ENCODE measurements at regions not wholly inside any gene's neighbourhood (a gene's known extent, or its start where the extent isn't known, plus 50 kb on each side); places are given as distances from the start of the nearest gene placed in this dataset.
"Not testable (repeated sequence)": the region's sequence is repeated elsewhere in the genome, so short reads cannot be mapped to it uniquely, and the experiment has no call there.

GRCh38 chr15:79775821-79776220, 121.0 kb downstream of the MTHFS start:
- no peak for DNase-seq

DNA sequence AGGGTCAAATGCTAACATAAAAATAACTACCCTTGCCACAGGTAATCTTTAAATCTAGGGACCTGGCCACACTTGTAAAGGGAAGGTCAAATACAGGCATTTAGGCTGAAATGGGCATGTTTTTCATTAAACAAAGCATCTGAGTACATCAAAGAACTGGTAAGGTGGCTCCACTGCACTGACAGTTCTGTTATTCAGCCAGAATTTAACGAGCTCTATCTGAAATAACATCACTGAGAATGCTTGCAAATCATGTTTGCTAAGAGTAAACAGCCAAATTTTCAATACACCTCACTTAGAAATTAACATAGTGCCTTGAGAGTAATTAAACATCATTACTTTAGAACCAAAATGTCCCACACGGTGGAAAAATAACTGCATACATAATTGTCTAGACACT, 118.9 kb downstream of the MTHFS start:
- DNase-seq, result no peak

DNA sequence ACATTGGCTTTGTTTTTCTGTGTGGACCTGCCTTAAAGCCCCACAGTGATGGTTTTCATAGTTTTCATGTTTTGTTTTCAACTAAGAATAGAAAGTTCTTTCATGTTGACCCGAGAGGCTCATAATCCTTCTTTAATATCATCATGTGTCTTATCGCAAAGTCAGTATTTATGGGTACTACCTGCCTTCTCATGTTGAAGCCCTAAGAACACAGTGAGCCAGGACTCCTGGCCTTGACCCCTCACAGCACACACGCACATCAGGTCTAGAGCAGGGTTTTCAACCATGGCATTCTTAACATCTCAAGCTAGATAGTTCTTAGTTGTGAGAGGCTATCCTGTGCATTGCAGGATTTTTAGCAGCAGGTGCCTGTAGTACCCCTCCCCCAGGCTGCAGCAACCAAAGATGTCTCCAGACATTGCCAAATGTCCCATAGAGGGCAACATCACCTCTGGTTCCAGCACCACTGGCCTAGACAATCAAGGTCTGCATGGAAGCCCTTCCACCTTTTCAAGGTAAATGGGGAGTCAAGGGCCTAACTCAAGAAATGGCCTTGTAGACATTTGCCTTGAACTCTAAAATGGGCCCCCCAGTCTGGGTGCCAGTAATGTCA, 118.3 kb downstream of the MTHFS start:
- no peak for DNase-seq

GRCh38 chr15:79779746-79780145, 117.1 kb downstream of the MTHFS start:
- DNase-seq, result peak; percentile 4

DNA sequence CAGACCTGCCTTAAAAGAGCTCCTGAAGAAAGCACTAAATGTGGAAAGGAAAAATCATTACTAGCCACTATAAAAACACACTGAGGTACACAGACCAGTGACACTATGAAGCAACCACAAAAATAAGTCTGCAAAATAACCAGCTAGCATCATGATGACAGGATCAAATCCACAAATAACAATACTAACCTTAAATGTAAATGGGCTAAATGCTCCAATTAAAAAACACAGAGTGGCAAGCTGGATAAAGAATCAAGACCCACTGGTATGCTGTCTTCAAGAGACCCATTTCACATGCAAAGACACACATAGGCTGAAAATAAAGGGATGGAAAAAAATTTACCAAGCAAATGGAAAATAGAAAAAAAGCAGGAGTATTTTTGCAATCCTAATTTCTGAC, 114.5 kb downstream of the MTHFS start:
- not testable (repeated sequence) for DNase-seq
